ENCODE measurements at regions not wholly inside any gene's neighbourhood (a gene's known extent, or its start where the extent isn't known, plus 50 kb on each side); places are given as distances from the start of the nearest gene placed in this dataset.

GRCh38 chr14:36014236-36014635, 162.3 kb downstream of the PTCSC3 start:
- Mint-ChIP-seq H3K4me3 (no peak overlapping the region), H3K4me1 (ENCODE audit: low read depth) (no peaks in the 10 kb centered on the region), H3K27ac (no peak overlapping the region), H3K9me3 (ENCODE audit: low read depth) (no peaks in the 10 kb centered on the region), H3K36me3 (no peaks in the 10 kb centered on the region), H3K27me3 (no peaks in the 10 kb centered on the region)

DNA sequence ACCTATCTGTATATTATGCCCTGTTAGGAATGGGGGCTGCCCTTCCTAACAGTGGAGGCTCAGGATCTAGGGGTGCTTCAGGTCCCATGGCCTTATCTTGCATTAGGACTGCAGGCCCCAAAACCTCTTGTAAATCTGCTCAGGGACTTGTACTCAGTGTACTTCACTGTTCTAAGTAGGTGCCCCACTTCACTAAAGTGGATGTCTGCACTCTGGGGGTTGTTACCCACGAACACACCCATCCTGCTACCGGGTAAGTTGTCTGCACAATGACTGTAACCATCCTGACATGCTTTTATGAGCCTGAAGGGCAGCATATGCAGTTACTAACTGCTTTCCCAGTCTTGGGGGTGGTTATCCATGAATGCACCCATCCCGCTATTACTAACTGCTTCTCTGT, 163.0 kb downstream of the PTCSC3 start:
- Mint-ChIP-seq H3K27me3 (no peaks in the 10 kb centered on the region), H3K36me3 (no peaks in the 10 kb centered on the region), H3K27ac (no peak overlapping the region), H3K4me3 (no peak overlapping the region), H3K9me3 (ENCODE audit: low read depth) (no peaks in the 10 kb centered on the region), H3K4me1 (ENCODE audit: low read depth) (no peaks in the 10 kb centered on the region)

GRCh38 chr14:36012621-36013020, 163.9 kb downstream of the PTCSC3 start:
- Mint-ChIP-seq H3K36me3 (no peaks in the 10 kb centered on the region), H3K4me3 (no peak overlapping the region), H3K27me3 (no peaks in the 10 kb centered on the region), H3K9me3 (ENCODE audit: low read depth) (no peaks in the 10 kb centered on the region), H3K4me1 (ENCODE audit: low read depth) (no peaks in the 10 kb centered on the region), H3K27ac (no peak overlapping the region)

DNA sequence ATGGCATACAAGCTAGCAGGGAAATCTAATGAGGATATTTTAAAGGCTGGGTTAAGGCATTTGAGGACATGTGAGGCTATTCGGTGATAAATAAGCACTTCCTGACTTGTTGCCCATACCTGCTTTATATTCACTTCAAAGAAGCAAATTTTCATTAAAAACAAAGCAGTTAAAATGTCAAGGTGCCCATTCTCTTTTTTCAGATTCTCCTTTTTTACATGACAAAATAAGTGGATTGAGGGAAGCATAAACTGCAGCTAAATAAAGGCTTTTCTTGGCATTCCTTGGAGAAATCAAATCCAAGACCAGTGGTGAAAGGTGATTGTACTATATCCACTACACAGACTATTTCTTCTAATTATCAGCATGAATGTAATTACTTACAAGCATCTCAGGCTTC, 166.9 kb downstream of the PTCSC3 start:
- Mint-ChIP-seq H3K27ac (no peak overlapping the region), H3K4me1 (ENCODE audit: low read depth) (no peaks in the 10 kb centered on the region), H3K9me3 (ENCODE audit: low read depth) (no peaks in the 10 kb centered on the region), H3K27me3 (no peaks in the 10 kb centered on the region), H3K4me3 (no peak overlapping the region), H3K36me3 (no peaks in the 10 kb centered on the region)

DNA sequence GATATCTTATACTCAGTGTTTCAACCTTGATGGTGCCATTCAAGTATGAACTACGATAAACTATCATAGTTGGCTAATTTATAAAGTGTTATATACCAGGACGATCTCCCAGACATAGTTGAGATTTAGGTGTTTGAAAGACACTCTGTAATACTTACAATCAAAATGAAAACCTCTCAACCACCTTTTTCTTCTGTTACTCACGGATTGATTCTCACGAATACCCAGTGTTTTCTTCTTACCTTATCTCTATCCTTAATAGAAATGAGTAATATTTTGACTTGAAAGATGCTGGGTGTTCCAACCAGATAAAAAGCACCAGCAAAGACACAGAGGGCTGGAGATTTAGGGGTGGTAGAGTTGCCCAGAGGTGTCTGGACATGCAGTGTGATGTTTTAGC, 169.9 kb downstream of the PTCSC3 start:
- Mint-ChIP-seq H3K36me3 (no peaks in the 10 kb centered on the region), H3K4me3 (no peak overlapping the region), H3K9me3 (ENCODE audit: low read depth) (no peaks in the 10 kb centered on the region), H3K27me3 (no peaks in the 10 kb centered on the region), H3K4me1 (ENCODE audit: low read depth) (no peaks in the 10 kb centered on the region), H3K27ac (no peak overlapping the region)

DNA sequence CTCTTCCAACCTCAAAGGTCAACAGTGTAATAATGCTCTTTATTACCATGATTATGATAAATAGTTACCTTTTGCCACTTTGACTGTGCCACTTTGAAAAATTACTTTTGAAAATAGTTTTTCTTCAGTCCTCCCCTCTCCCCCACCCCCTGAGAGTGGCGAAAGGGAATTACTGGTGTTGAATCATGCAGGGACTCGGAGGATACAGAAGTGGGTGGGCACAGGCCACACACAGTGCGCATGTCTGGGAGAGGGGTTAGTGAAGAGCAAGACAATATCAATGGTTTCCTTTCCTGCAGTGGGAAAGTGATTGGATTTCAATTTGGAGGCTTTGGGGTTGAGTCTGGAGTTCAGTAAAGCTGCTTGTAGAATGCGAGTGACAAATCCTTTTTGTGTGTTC, 170.9 kb downstream of the PTCSC3 start:
- Mint-ChIP-seq H3K27ac (no peak overlapping the region), H3K9me3 (ENCODE audit: low read depth) (no peaks in the 10 kb centered on the region), H3K36me3 (no peaks in the 10 kb centered on the region), H3K4me3 (no peak overlapping the region), H3K27me3 (no peaks in the 10 kb centered on the region), H3K4me1 (ENCODE audit: low read depth) (no peaks in the 10 kb centered on the region)

GRCh38 chr14:36001936-36002335, 174.6 kb downstream of the PTCSC3 start:
- Mint-ChIP-seq H3K9me3 (ENCODE audit: low read depth) (no peaks in the 10 kb centered on the region), H3K4me3 (no peak overlapping the region), H3K4me1 (ENCODE audit: low read depth) (no peaks in the 10 kb centered on the region), H3K36me3 (no peaks in the 10 kb centered on the region), H3K27me3 (peaks cover 3% of the 10 kb centered on the region), H3K27ac (no peak overlapping the region)

- Mint-ChIP-seq H3K4me3 (no peak overlapping the region), H3K4me1 (ENCODE audit: low read depth) (no peaks in the 10 kb centered on the region), H3K9me3 (ENCODE audit: low read depth) (no peaks in the 10 kb centered on the region), H3K36me3 (no peaks in the 10 kb centered on the region), H3K27me3 (peaks cover 3% of the 10 kb centered on the region), H3K27ac (no peak overlapping the region)
Measured at GRCh38 chr14:35999294-35999693, 173.2 kb downstream of the BRMS1L start.

GRCh38 chr14:35998303-35998702, 172.2 kb downstream of the BRMS1L start:
- Mint-ChIP-seq H3K9me3 (ENCODE audit: low read depth) (no peaks in the 10 kb centered on the region), H3K4me3 (no peak overlapping the region), H3K27ac (no peak overlapping the region), H3K36me3 (no peaks in the 10 kb centered on the region), H3K27me3 (peaks cover 3% of the 10 kb centered on the region), H3K4me1 (ENCODE audit: low read depth) (no peaks in the 10 kb centered on the region)

GRCh38 chr14:35993684-35993960, 167.5 kb downstream of the BRMS1L start:
- Mint-ChIP-seq H3K27ac (no peak overlapping the region), H3K4me3 (no peak overlapping the region), H3K9me3 (ENCODE audit: low read depth) (no peaks in the 10 kb centered on the region), H3K36me3 (no peaks in the 10 kb centered on the region), H3K4me1 (ENCODE audit: low read depth) (no peaks in the 10 kb centered on the region), H3K27me3 (no peaks in the 10 kb centered on the region)

DNA sequence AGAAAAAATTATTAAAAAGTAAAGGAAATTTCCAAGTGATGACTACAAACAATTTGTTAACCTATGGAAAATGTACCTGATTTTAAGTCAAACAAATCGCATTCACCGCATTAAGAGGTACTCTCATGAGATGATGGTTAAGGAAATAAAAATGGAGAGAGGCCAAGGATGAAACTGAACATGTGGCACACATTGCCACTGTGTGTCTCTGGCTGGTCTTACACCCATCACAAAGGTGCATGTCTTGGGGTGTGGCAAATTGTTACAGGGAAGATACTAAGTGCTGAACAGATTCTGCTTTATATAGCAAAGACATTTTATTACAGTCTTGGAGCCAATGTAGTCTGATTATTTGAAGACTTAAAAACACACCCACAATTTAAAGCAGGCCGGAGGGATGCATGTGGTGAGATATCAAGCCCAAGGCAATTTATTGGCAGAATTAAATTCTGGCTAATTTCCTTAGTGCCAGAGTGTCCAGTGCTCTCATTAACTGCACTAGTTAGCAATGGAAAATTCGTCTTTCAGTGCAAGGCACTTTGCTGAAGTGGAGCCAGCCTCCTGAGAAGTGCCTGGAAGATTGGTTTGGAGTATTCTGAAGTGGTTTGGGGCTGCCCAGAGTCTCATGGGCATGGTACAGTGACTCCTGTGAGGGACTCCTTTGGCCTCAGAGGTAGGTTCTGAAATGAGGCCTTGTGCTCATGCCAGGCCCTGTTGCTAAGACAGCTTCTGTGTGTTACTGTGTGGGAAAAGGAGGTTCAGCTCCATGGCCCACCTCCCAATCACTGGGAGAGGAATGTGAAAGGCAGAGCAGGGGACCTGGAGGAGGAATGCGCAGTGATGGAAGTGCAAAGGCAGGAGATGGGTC, 166.9 kb downstream of the BRMS1L start:
- H3K27ac Mint-ChIP-seq, result no peak overlapping the region
- no peaks in the 10 kb centered on the region for H3K36me3 Mint-ChIP-seq
- H3K27me3 Mint-ChIP-seq, result no peaks in the 10 kb centered on the region
- H3K9me3 Mint-ChIP-seq (ENCODE audit: low read depth), result no peaks in the 10 kb centered on the region
- no peak overlapping the region for H3K4me3 Mint-ChIP-seq
- no peaks in the 10 kb centered on the region for H3K4me1 Mint-ChIP-seq (ENCODE audit: low read depth)

DNA sequence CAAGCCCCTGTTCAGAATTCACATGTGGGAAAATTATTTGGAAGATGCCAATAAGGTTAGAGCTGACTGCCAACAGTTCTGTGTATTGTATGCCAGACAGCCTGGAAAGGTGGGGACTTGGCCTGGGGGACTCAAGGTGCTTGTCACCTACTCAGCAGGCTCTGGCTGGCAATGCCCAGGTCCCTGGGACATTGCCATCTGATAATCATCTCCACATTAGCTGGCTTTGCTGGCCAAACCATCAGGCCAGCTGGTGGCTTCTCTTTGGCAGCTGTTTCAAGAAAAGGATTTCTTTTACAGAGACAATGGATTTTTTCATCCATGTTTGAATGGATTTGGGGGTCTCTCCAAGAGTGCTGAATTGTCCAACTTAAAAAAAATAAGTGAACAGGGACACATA, 165.2 kb downstream of the BRMS1L start:
- Mint-ChIP-seq H3K4me3 (no peak overlapping the region), H3K27ac (no peak overlapping the region), H3K27me3 (no peaks in the 10 kb centered on the region), H3K4me1 (ENCODE audit: low read depth) (peaks cover under 1% of the 10 kb centered on the region), H3K36me3 (no peaks in the 10 kb centered on the region), H3K9me3 (ENCODE audit: low read depth) (no peaks in the 10 kb centered on the region)

- Mint-ChIP-seq H3K36me3 (no peaks in the 10 kb centered on the region), H3K4me1 (ENCODE audit: low read depth) (peaks cover 9% of the 10 kb centered on the region), H3K9me3 (ENCODE audit: low read depth) (no peaks in the 10 kb centered on the region), H3K27me3 (no peaks in the 10 kb centered on the region), H3K4me3 (no peak overlapping the region), H3K27ac (no peak overlapping the region)
Measured at GRCh38 chr14:35989736-35990135, 163.6 kb downstream of the BRMS1L start.

DNA sequence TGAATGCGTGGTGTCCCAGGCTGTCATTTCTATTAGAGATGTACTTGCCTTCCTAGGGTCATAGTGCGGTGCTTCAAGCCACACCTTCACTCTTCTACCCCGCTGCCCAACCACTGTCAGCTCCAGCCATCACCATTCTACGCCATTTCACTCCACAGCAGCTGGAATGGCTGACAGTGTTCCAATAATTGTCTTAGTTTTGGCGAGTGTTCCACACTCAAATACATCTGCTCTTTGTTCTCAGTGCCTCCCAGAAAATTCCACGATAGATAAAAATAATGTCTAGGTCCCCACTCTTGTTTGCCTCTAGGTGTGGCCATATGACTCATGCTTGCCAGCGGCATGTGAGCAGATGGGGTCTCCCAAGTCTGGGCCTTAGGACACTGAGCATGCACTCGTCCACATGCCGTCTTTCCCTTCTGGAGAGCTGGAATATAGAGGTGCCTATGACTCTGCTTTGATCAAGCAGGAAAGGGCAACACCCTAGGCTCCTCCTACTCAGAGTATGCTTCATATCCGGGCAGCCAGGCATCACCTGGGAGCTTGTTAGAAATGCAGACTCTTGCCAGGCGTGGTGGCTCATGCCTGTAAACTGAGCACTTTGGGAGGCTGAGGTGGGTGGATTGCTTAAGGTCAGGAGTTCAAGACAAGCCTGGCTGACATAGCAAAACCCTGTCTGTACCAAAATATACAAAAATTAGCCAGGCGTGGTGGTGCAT, 163.0 kb downstream of the BRMS1L start:
- Mint-ChIP-seq H3K36me3 (no peaks in the 10 kb centered on the region), H3K9me3 (ENCODE audit: low read depth) (no peaks in the 10 kb centered on the region), H3K4me1 (ENCODE audit: low read depth) (peaks cover 9% of the 10 kb centered on the region), H3K27me3 (no peaks in the 10 kb centered on the region), H3K4me3 (no peak overlapping the region), H3K27ac (no peak overlapping the region)

- no peaks in the 10 kb centered on the region for H3K36me3 Mint-ChIP-seq
- no peaks in the 10 kb centered on the region for H3K9me3 Mint-ChIP-seq (ENCODE audit: low read depth)
- no peaks in the 10 kb centered on the region for H3K27me3 Mint-ChIP-seq
- H3K4me1 Mint-ChIP-seq (ENCODE audit: low read depth), result peaks cover 9% of the 10 kb centered on the region
- H3K4me3 Mint-ChIP-seq, result no peak overlapping the region
- no peak overlapping the region for H3K27ac Mint-ChIP-seq
Measured at GRCh38 chr14:35988550-35988949, 162.4 kb downstream of the BRMS1L start.

DNA sequence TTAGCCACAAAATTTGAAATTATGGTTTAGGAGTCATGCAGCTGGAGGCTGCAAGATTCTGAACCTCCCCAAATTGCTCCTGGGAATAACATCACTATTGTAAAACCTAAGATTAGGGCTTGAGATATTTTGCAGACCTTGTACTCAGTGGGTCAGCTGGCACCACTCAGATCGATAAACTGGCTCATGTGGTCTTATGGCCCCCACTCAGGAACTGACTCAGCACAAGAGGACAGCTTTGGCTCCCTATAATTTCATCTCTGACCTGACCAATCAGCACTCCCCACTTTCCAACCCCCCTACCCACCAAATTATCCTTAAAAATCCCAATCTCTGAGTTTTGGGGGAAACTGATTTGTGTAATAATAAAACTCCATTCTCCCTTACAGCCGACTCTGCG, 161.6 kb downstream of the BRMS1L start:
- Mint-ChIP-seq H3K27me3 (no peaks in the 10 kb centered on the region), H3K4me1 (ENCODE audit: low read depth) (peaks cover 9% of the 10 kb centered on the region), H3K27ac (no peak overlapping the region), H3K9me3 (ENCODE audit: low read depth) (no peaks in the 10 kb centered on the region), H3K36me3 (no peaks in the 10 kb centered on the region), H3K4me3 (no peak overlapping the region)

Measured in activated naive CD8-positive, alpha-beta T cell (primary cell).